H9 (cell line): ENCODE measurements at regions not wholly inside any gene's neighbourhood (a gene's known extent, or its start where the extent isn't known, plus 50 kb on each side); places are given as distances from the start of the nearest gene placed in this dataset.

Source experiments
- DNase-seq: peaks from one replicate; pipeline ENCODE4 v3.0.0-alpha.2; 2017
- H2AFZ ChIP-seq: one replicate; pipeline ENCODE4 v1.6.1; 2013; ENCODE audit warnings: mild to moderate bottlenecking, low read length, control low read depth, moderate library complexity
- H2AK5ac ChIP-seq: 2 replicates; pipeline ENCODE4 v1.6.1; 2013; ENCODE audit warnings: low read length, control low read depth, mixed read lengths; ENCODE audit not compliant: insufficient read length
- H2BK120ac ChIP-seq: one replicate; pipeline ENCODE4 v1.6.1; 2013; ENCODE audit warnings: low read depth, mild to moderate bottlenecking, low read length, control low read depth, inconsistent platforms; ENCODE audit not compliant: poor library complexity, severe bottlenecking
- H2BK12ac ChIP-seq: 2 replicates; pipeline ENCODE4 v1.6.1; 2013; ENCODE audit warnings: low read length, control low read depth, mixed read lengths, low read depth; ENCODE audit not compliant: insufficient read length
- H2BK15ac ChIP-seq: 2 replicates; pipeline ENCODE4 v1.6.1; 2013; ENCODE audit warnings: low read depth, low read length, control low read depth
- H2BK20ac ChIP-seq: one replicate; pipeline ENCODE4 v1.6.1; 2013; ENCODE audit warnings: low read depth, mild to moderate bottlenecking, low read length, control low read depth, inconsistent platforms; ENCODE audit not compliant: poor library complexity, severe bottlenecking
- H2BK5ac ChIP-seq: 2 replicates; pipeline ENCODE4 v1.6.1; 2013; ENCODE audit warnings: low read length, control low read depth, mixed read lengths; ENCODE audit not compliant: insufficient read length
- H3K14ac ChIP-seq: 2 replicates; pipeline ENCODE4 v1.6.1; 2013; ENCODE audit warnings: low read length, control low read depth; ENCODE audit not compliant: insufficient read depth
- H3K18ac ChIP-seq: 2 replicates; pipeline ENCODE4 v1.6.1; 2013; ENCODE audit warnings: low read depth, mild to moderate bottlenecking, mixed read lengths, low read length, control low read depth; ENCODE audit not compliant: insufficient read length
- H3K23ac ChIP-seq: 2 replicates; pipeline ENCODE4 v1.6.1; 2013; ENCODE audit warnings: low read length, control low read depth, mixed read lengths, low read depth; ENCODE audit not compliant: insufficient read length
- H3K23me2 ChIP-seq: 2 replicates; pipeline ENCODE4 v1.6.1; 2013; ENCODE audit warnings: low read depth, mild to moderate bottlenecking, mixed read lengths, low read length, control low read depth; ENCODE audit not compliant: insufficient read length, poor library complexity, severe bottlenecking
- H3K27ac ChIP-seq: 2 replicates; pipeline ENCODE4 v1.5.1; 2013; ENCODE audit warnings: low read length, control low read depth, mixed read lengths, low read depth; ENCODE audit not compliant: insufficient read length
- H3K27me3 ChIP-seq: 2 replicates; pipeline ENCODE4 v1.6.1; 2013; ENCODE audit warnings: low read length, control low read depth, inconsistent platforms; ENCODE audit not compliant: insufficient read depth
- H3K4ac ChIP-seq: 2 replicates; pipeline ENCODE4 v1.6.1; 2013; ENCODE audit warnings: low read depth, mild to moderate bottlenecking, control low read depth, inconsistent platforms, low read length, moderate library complexity
- H3K4me1 ChIP-seq: 2 replicates; pipeline ENCODE4 v1.6.1; 2013; ENCODE audit warnings: low read length, control low read depth, inconsistent platforms; ENCODE audit not compliant: insufficient read depth
- H3K4me2 ChIP-seq: 2 replicates; pipeline ENCODE4 v1.6.1; 2013; ENCODE audit warnings: low read length, control low read depth, mixed read lengths; ENCODE audit not compliant: insufficient read length, insufficient read depth
- H3K56ac ChIP-seq: 2 replicates; pipeline ENCODE4 v1.6.1; 2013; ENCODE audit warnings: low read depth, mild to moderate bottlenecking, mixed read lengths, low read length, control low read depth; ENCODE audit not compliant: insufficient read length
- H3K79me1 ChIP-seq: 2 replicates; pipeline ENCODE4 v1.6.1; 2013; ENCODE audit warnings: low read depth, mild to moderate bottlenecking, moderate library complexity, low read length, control low read depth, inconsistent platforms; ENCODE audit not compliant: insufficient read depth, poor library complexity, severe bottlenecking
- H3K79me2 ChIP-seq: 2 replicates; pipeline ENCODE4 v1.6.1; 2013; ENCODE audit warnings: low read length, control low read depth, inconsistent platforms; ENCODE audit not compliant: insufficient read depth
- H3K9ac ChIP-seq: 2 replicates; pipeline ENCODE4 v1.6.1; 2013; ENCODE audit warnings: low read length, control low read depth, mixed read lengths; ENCODE audit not compliant: insufficient read length; ENCODE audit errors: extremely low read depth
- H3K9me3 ChIP-seq: one replicate; pipeline ENCODE4 v1.6.1; 2013; ENCODE audit warnings: low read depth, low read length, inconsistent platforms; ENCODE audit not compliant: control insufficient read depth
- H3T11ph ChIP-seq: one replicate; pipeline ENCODE4 v1.6.1; 2013; ENCODE audit warnings: mild to moderate bottlenecking, low read length, control low read depth, inconsistent platforms
- H4K20me1 ChIP-seq: one replicate; pipeline ENCODE4 v1.6.1; 2013; ENCODE audit not compliant: control insufficient read depth, insufficient read length, insufficient read depth
- H4K5ac ChIP-seq: 2 replicates; pipeline ENCODE4 v1.6.1; 2013; ENCODE audit warnings: low read depth, mild to moderate bottlenecking, mixed read lengths, low read length, control low read depth; ENCODE audit not compliant: insufficient read length
- H4K8ac ChIP-seq: replicated peaks from 2 replicates; pipeline ENCODE4 v1.6.1; 2013; ENCODE audit warnings: low read length, control low read depth, mixed read lengths, low read depth; ENCODE audit not compliant: insufficient read length
- H4K91ac ChIP-seq: 2 replicates; pipeline ENCODE4 v1.6.1; 2013; ENCODE audit warnings: low read depth, mild to moderate bottlenecking, moderate library complexity, mixed read lengths, low read length, control low read depth; ENCODE audit not compliant: insufficient read length
- H3K27ac Mint-ChIP-seq, 3 experiments: 2 replicates in 2 of 3; 3 replicates in 1 of 3; pipeline ENCODE4 v1.8.0; 2020 to 2021; ENCODE audit warnings: mixed read lengths in 3 of 3, mild to moderate bottlenecking in 1 of 3, moderate library complexity in 1 of 3
- H3K27me3 Mint-ChIP-seq: 2 replicates; pipeline ENCODE4 v1.8.0; 2021; ENCODE audit warnings: low read depth, mild to moderate bottlenecking, moderate library complexity, mixed read lengths
- H3K36me3 Mint-ChIP-seq, 3 experiments: 2 replicates in 2 of 3; 3 replicates in 1 of 3; pipeline ENCODE4 v1.8.0; 2020 to 2021; ENCODE audit warnings: low read depth in 3 of 3, mixed read lengths in 3 of 3; ENCODE audit not compliant: insufficient read depth in 1 of 3
- H3K4me1 Mint-ChIP-seq, 2 experiments: 2 replicates each; pipeline ENCODE4 v1.8.0; 2020; ENCODE audit warnings: mixed read lengths in 2 of 2
- H3K4me3 Mint-ChIP-seq, 2 experiments: 2 replicates in 1 of 2; 3 replicates in 1 of 2; pipeline ENCODE4 v1.8.0; 2020 to 2021; ENCODE audit warnings: mild to moderate bottlenecking in 2 of 2, mixed read lengths in 2 of 2, moderate library complexity in 1 of 2
- H3K9me3 Mint-ChIP-seq, 2 experiments: 2 replicates in 1 of 2; 3 replicates in 1 of 2; pipeline ENCODE4 v1.8.0; 2020; ENCODE audit warnings: mild to moderate bottlenecking in 2 of 2, mixed read lengths in 2 of 2, moderate library complexity in 1 of 2
- WGBS: extraction: QIAGEN DNeasy Blood & Tissue Kit; methylation state at CpG from one replicate; pipeline ENCODE4 v1.1.7; 2013; ENCODE audit warnings: missing lambda C conversion rate, low lambda C conversion rate, mixed read lengths; ENCODE audit not compliant: insufficient read length; ENCODE audit errors: extremely low coverage; 5-methylcytosine and 5-hydroxymethylcytosine counted together
- TF ChIP-seq, protein P1 (sequence below): fragments of 200-600 bp; sonication (generic); conservative IDR thresholded peaks from 3 replicates; pipeline ENCODE4 v1.8.0; 2021; ENCODE audit warnings: antibody characterized with exemption, mild to moderate bottlenecking

DNA sequence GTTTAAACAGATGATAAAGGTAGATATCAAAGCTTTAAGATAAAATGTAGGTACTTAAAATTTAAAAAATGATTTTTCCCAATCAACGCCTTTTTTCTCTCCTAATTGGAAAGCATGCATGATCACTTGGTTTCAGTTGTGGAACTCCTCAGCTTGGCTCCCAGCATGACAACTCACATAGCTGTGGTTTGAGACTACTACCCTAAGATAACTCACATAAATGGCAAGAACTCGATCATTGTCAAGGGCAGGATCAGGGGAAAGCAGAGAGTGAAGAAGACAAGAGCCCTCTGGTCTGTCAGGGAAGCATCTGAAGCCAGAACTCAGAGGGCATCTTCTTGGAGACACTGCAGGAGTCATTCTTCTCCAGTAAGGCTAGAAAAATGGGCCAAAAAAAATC lies 516.7 kb downstream of the NTRK3 start:
- Histone ChIP-seq H4K91ac (no peak overlapping the region), H3K79me1 (no peaks in the 10 kb centered on the region), H2BK120ac (no peak overlapping the region), H3K18ac (no peak overlapping the region), H2BK5ac (no peak overlapping the region), H2AK5ac (no peak overlapping the region), H4K8ac (no peak overlapping the region), H3K56ac (no peak overlapping the region), H3K27me3 (no peaks in the 10 kb centered on the region), H2BK15ac (no peak overlapping the region), H3K27ac (no peak overlapping the region), H3K9ac (no peak overlapping the region), H3K79me2 (no peaks in the 10 kb centered on the region), H3K14ac (no peak overlapping the region), H3K9me3 (no peaks in the 10 kb centered on the region), H3K23me2 (no peaks in the 10 kb centered on the region), H4K5ac (no peak overlapping the region), H3K23ac (no peak overlapping the region), H2BK20ac (no peak overlapping the region), H2BK12ac (no peak overlapping the region), H3K4me1 (no peaks in the 10 kb centered on the region), H2AFZ (no peak overlapping the region), H3T11ph (no peak overlapping the region), H3K4me2 (no peak overlapping the region), H3K4ac (no peak overlapping the region), H4K20me1 (no peaks in the 10 kb centered on the region)
- no peaks in the 10 kb centered on the region; the same call in 1 of the 2 replicates for H3K27me3 Mint-ChIP-seq
- no peaks in the 10 kb centered on the region for H3K4me1 Mint-ChIP-seq
- H3K4me3 Mint-ChIP-seq = no peak overlapping the region
- TF ChIP-seq, protein P1, sequence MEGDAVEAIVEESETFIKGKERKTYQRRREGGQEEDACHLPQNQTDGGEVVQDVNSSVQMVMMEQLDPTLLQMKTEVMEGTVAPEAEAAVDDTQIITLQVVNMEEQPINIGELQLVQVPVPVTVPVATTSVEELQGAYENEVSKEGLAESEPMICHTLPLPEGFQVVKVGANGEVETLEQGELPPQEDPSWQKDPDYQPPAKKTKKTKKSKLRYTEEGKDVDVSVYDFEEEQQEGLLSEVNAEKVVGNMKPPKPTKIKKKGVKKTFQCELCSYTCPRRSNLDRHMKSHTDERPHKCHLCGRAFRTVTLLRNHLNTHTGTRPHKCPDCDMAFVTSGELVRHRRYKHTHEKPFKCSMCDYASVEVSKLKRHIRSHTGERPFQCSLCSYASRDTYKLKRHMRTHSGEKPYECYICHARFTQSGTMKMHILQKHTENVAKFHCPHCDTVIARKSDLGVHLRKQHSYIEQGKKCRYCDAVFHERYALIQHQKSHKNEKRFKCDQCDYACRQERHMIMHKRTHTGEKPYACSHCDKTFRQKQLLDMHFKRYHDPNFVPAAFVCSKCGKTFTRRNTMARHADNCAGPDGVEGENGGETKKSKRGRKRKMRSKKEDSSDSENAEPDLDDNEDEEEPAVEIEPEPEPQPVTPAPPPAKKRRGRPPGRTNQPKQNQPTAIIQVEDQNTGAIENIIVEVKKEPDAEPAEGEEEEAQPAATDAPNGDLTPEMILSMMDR = no peak
- H3K27ac Mint-ChIP-seq = no peak overlapping the region
- WGBS = no CpG with 5 or more reads among the region's 2 CpGs
- H3K9me3 Mint-ChIP-seq = no peaks in the 10 kb centered on the region
- DNase-seq = no peak
- peaks cover 0 to 1% (median 0%) of the 10 kb centered on the region in 3 experiments; a peak in 1 of 7 replicates for H3K36me3 Mint-ChIP-seq
